H9 (cell line): ENCODE measurements at regions not wholly inside any gene's neighbourhood (a gene's known extent, or its start where the extent isn't known, plus 50 kb on each side); places are given as distances from the start of the nearest gene placed in this dataset.

Experiments used
- DNase-seq: peaks from one replicate; pipeline ENCODE4 v3.0.0-alpha.2; 2017
- H2AFZ ChIP-seq: one replicate; pipeline ENCODE4 v1.6.1; 2013; ENCODE audit warnings: mild to moderate bottlenecking, low read length, control low read depth, moderate library complexity
- H2AK5ac ChIP-seq: 2 replicates; pipeline ENCODE4 v1.6.1; 2013; ENCODE audit warnings: low read length, control low read depth, mixed read lengths; ENCODE audit not compliant: insufficient read length
- H2BK120ac ChIP-seq: one replicate; pipeline ENCODE4 v1.6.1; 2013; ENCODE audit warnings: low read depth, mild to moderate bottlenecking, low read length, control low read depth, inconsistent platforms; ENCODE audit not compliant: poor library complexity, severe bottlenecking
- H2BK12ac ChIP-seq: 2 replicates; pipeline ENCODE4 v1.6.1; 2013; ENCODE audit warnings: low read length, control low read depth, mixed read lengths, low read depth; ENCODE audit not compliant: insufficient read length
- H2BK15ac ChIP-seq: 2 replicates; pipeline ENCODE4 v1.6.1; 2013; ENCODE audit warnings: low read depth, low read length, control low read depth
- H2BK20ac ChIP-seq: one replicate; pipeline ENCODE4 v1.6.1; 2013; ENCODE audit warnings: low read depth, mild to moderate bottlenecking, low read length, control low read depth, inconsistent platforms; ENCODE audit not compliant: poor library complexity, severe bottlenecking
- H2BK5ac ChIP-seq: 2 replicates; pipeline ENCODE4 v1.6.1; 2013; ENCODE audit warnings: low read length, control low read depth, mixed read lengths; ENCODE audit not compliant: insufficient read length
- H3K14ac ChIP-seq: 2 replicates; pipeline ENCODE4 v1.6.1; 2013; ENCODE audit warnings: low read length, control low read depth; ENCODE audit not compliant: insufficient read depth
- H3K18ac ChIP-seq: 2 replicates; pipeline ENCODE4 v1.6.1; 2013; ENCODE audit warnings: low read depth, mild to moderate bottlenecking, mixed read lengths, low read length, control low read depth; ENCODE audit not compliant: insufficient read length
- H3K23ac ChIP-seq: 2 replicates; pipeline ENCODE4 v1.6.1; 2013; ENCODE audit warnings: low read length, control low read depth, mixed read lengths, low read depth; ENCODE audit not compliant: insufficient read length
- H3K23me2 ChIP-seq: 2 replicates; pipeline ENCODE4 v1.6.1; 2013; ENCODE audit warnings: low read depth, mild to moderate bottlenecking, mixed read lengths, low read length, control low read depth; ENCODE audit not compliant: insufficient read length, poor library complexity, severe bottlenecking
- H3K27ac ChIP-seq: 2 replicates; pipeline ENCODE4 v1.5.1; 2013; ENCODE audit warnings: low read length, control low read depth, mixed read lengths, low read depth; ENCODE audit not compliant: insufficient read length
- H3K27me3 ChIP-seq: 2 replicates; pipeline ENCODE4 v1.6.1; 2013; ENCODE audit warnings: low read length, control low read depth, inconsistent platforms; ENCODE audit not compliant: insufficient read depth
- H3K4ac ChIP-seq: 2 replicates; pipeline ENCODE4 v1.6.1; 2013; ENCODE audit warnings: low read depth, mild to moderate bottlenecking, control low read depth, inconsistent platforms, low read length, moderate library complexity
- H3K4me1 ChIP-seq: 2 replicates; pipeline ENCODE4 v1.6.1; 2013; ENCODE audit warnings: low read length, control low read depth, inconsistent platforms; ENCODE audit not compliant: insufficient read depth
- H3K4me2 ChIP-seq: 2 replicates; pipeline ENCODE4 v1.6.1; 2013; ENCODE audit warnings: low read length, control low read depth, mixed read lengths; ENCODE audit not compliant: insufficient read length, insufficient read depth
- H3K56ac ChIP-seq: 2 replicates; pipeline ENCODE4 v1.6.1; 2013; ENCODE audit warnings: low read depth, mild to moderate bottlenecking, mixed read lengths, low read length, control low read depth; ENCODE audit not compliant: insufficient read length
- H3K79me1 ChIP-seq: 2 replicates; pipeline ENCODE4 v1.6.1; 2013; ENCODE audit warnings: low read depth, mild to moderate bottlenecking, moderate library complexity, low read length, control low read depth, inconsistent platforms; ENCODE audit not compliant: insufficient read depth, poor library complexity, severe bottlenecking
- H3K79me2 ChIP-seq: 2 replicates; pipeline ENCODE4 v1.6.1; 2013; ENCODE audit warnings: low read length, control low read depth, inconsistent platforms; ENCODE audit not compliant: insufficient read depth
- H3K9ac ChIP-seq: 2 replicates; pipeline ENCODE4 v1.6.1; 2013; ENCODE audit warnings: low read length, control low read depth, mixed read lengths; ENCODE audit not compliant: insufficient read length; ENCODE audit errors: extremely low read depth
- H3K9me3 ChIP-seq: one replicate; pipeline ENCODE4 v1.6.1; 2013; ENCODE audit warnings: low read depth, low read length, inconsistent platforms; ENCODE audit not compliant: control insufficient read depth
- H3T11ph ChIP-seq: one replicate; pipeline ENCODE4 v1.6.1; 2013; ENCODE audit warnings: mild to moderate bottlenecking, low read length, control low read depth, inconsistent platforms
- H4K20me1 ChIP-seq: one replicate; pipeline ENCODE4 v1.6.1; 2013; ENCODE audit not compliant: control insufficient read depth, insufficient read length, insufficient read depth
- H4K5ac ChIP-seq: 2 replicates; pipeline ENCODE4 v1.6.1; 2013; ENCODE audit warnings: low read depth, mild to moderate bottlenecking, mixed read lengths, low read length, control low read depth; ENCODE audit not compliant: insufficient read length
- H4K8ac ChIP-seq: replicated peaks from 2 replicates; pipeline ENCODE4 v1.6.1; 2013; ENCODE audit warnings: low read length, control low read depth, mixed read lengths, low read depth; ENCODE audit not compliant: insufficient read length
- H4K91ac ChIP-seq: 2 replicates; pipeline ENCODE4 v1.6.1; 2013; ENCODE audit warnings: low read depth, mild to moderate bottlenecking, moderate library complexity, mixed read lengths, low read length, control low read depth; ENCODE audit not compliant: insufficient read length
- H3K27ac Mint-ChIP-seq, 3 experiments: 2 replicates in 2 of 3; 3 replicates in 1 of 3; pipeline ENCODE4 v1.8.0; 2020 to 2021; ENCODE audit warnings: mixed read lengths in 3 of 3, mild to moderate bottlenecking in 1 of 3, moderate library complexity in 1 of 3
- H3K27me3 Mint-ChIP-seq: 2 replicates; pipeline ENCODE4 v1.8.0; 2021; ENCODE audit warnings: low read depth, mild to moderate bottlenecking, moderate library complexity, mixed read lengths
- H3K36me3 Mint-ChIP-seq, 3 experiments: 2 replicates in 2 of 3; 3 replicates in 1 of 3; pipeline ENCODE4 v1.8.0; 2020 to 2021; ENCODE audit warnings: low read depth in 3 of 3, mixed read lengths in 3 of 3; ENCODE audit not compliant: insufficient read depth in 1 of 3
- H3K4me1 Mint-ChIP-seq, 2 experiments: 2 replicates each; pipeline ENCODE4 v1.8.0; 2020; ENCODE audit warnings: mixed read lengths in 2 of 2
- H3K4me3 Mint-ChIP-seq, 2 experiments: 2 replicates in 1 of 2; 3 replicates in 1 of 2; pipeline ENCODE4 v1.8.0; 2020 to 2021; ENCODE audit warnings: mild to moderate bottlenecking in 2 of 2, mixed read lengths in 2 of 2, moderate library complexity in 1 of 2
- H3K9me3 Mint-ChIP-seq, 2 experiments: 2 replicates in 1 of 2; 3 replicates in 1 of 2; pipeline ENCODE4 v1.8.0; 2020; ENCODE audit warnings: mild to moderate bottlenecking in 2 of 2, mixed read lengths in 2 of 2, moderate library complexity in 1 of 2
- WGBS: extraction: QIAGEN DNeasy Blood & Tissue Kit; methylation state at CpG from one replicate; pipeline ENCODE4 v1.1.7; 2013; ENCODE audit warnings: missing lambda C conversion rate, low lambda C conversion rate, mixed read lengths; ENCODE audit not compliant: insufficient read length; ENCODE audit errors: extremely low coverage; 5-methylcytosine and 5-hydroxymethylcytosine counted together
- TF ChIP-seq, protein P1 (sequence below): fragments of 200-600 bp; sonication (generic); conservative IDR thresholded peaks from 3 replicates; pipeline ENCODE4 v1.8.0; 2021; ENCODE audit warnings: antibody characterized with exemption, mild to moderate bottlenecking

DNA sequence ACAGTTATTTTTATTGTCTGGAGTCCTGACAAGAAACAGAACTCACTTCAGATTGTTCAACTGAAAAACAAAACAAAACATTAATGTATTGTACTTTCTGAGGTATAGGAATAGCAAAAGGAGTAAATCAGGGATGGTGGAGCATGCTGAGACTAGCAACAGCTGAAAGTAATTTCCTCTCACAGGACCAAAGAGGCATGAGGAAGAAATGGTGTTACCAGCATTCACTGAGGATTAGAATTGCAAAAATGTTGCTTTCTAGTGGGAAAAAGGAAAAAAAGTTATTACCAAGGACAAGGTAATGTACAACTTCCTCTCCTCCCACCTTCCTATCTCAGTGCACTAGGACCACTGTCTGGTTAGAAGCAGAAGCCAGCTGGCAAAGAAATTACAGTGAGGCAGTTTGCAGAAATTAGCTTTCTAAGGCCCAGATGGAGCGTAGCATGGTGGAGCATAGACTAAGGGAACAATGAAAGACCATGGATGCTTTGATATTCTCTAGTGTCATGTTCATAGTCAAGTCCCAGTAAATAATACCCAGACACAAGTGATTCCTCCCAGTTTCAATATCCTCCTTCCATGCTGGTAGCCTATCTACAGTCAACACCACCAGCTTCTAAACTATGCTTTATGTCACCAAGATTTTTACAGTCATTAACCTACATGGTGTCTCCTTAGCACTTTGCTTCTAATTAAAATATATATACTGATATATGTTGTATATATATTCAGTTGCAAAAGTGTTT is 133.7 kb upstream of the DCN start:
- H2BK15ac ChIP-seq: no peak overlapping the region
- H4K8ac ChIP-seq: no peak overlapping the region
- H2AK5ac ChIP-seq: no peak overlapping the region
- Mint-ChIP-seq H3K27me3 (no peaks in the 10 kb centered on the region), H3K4me1 (peaks cover 6 to 8% of the 10 kb centered on the region in 2 experiments), H3K36me3 (no peaks in the 10 kb centered on the region), H3K4me3 (no peak overlapping the region), H3K9me3 (peaks cover 0 to 3% of the 10 kb centered on the region in 2 experiments; a peak in 3 of 5 replicates), H3K27ac (no peak overlapping the region; a peak in 2 of 7 replicates)
- H3K14ac ChIP-seq: no peak overlapping the region
- no peak overlapping the region for H3K4ac ChIP-seq
- no peak overlapping the region for H2AFZ ChIP-seq
- no peak overlapping the region for H3K4me2 ChIP-seq
- no CpG with 5 or more reads among the region's 1 CpG for whole genome bisulfite sequencing
- H4K5ac ChIP-seq: no peak overlapping the region
- no peaks in the 10 kb centered on the region for H4K20me1 ChIP-seq
- H3K79me2 ChIP-seq: no peaks in the 10 kb centered on the region
- no peaks in the 10 kb centered on the region for H3K9me3 ChIP-seq
- H2BK5ac ChIP-seq: no peak overlapping the region
- peaks cover 7% of the 10 kb centered on the region; the same call in 1 of the 2 replicates for H3K4me1 ChIP-seq
- TF ChIP-seq, protein P1, sequence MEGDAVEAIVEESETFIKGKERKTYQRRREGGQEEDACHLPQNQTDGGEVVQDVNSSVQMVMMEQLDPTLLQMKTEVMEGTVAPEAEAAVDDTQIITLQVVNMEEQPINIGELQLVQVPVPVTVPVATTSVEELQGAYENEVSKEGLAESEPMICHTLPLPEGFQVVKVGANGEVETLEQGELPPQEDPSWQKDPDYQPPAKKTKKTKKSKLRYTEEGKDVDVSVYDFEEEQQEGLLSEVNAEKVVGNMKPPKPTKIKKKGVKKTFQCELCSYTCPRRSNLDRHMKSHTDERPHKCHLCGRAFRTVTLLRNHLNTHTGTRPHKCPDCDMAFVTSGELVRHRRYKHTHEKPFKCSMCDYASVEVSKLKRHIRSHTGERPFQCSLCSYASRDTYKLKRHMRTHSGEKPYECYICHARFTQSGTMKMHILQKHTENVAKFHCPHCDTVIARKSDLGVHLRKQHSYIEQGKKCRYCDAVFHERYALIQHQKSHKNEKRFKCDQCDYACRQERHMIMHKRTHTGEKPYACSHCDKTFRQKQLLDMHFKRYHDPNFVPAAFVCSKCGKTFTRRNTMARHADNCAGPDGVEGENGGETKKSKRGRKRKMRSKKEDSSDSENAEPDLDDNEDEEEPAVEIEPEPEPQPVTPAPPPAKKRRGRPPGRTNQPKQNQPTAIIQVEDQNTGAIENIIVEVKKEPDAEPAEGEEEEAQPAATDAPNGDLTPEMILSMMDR: no peak
- no peak overlapping the region for H3T11ph ChIP-seq
- no peaks in the 10 kb centered on the region for H3K23me2 ChIP-seq
- H3K9ac ChIP-seq: no peak overlapping the region
- H3K56ac ChIP-seq: no peak overlapping the region
- H3K18ac ChIP-seq: no peak overlapping the region
- DNase-seq: no peak
- no peak overlapping the region for H2BK20ac ChIP-seq
- no peak overlapping the region for H3K27ac ChIP-seq
- no peak overlapping the region for H4K91ac ChIP-seq
- no peak overlapping the region for H2BK12ac ChIP-seq
- H3K23ac ChIP-seq: no peak overlapping the region
- H3K79me1 ChIP-seq: no peaks in the 10 kb centered on the region
- H2BK120ac ChIP-seq: no peak overlapping the region
- no peaks in the 10 kb centered on the region for H3K27me3 ChIP-seq
